ENCODE measurements at regions not wholly inside any gene's neighbourhood (a gene's known extent, or its start where the extent isn't known, plus 50 kb on each side); places are given as distances from the start of the nearest gene placed in this dataset.

GRCh38 chr7:35386816-35387706 lies 133.2 kb upstream of the TBX20 start:
- DNase-seq: no peak

DNA sequence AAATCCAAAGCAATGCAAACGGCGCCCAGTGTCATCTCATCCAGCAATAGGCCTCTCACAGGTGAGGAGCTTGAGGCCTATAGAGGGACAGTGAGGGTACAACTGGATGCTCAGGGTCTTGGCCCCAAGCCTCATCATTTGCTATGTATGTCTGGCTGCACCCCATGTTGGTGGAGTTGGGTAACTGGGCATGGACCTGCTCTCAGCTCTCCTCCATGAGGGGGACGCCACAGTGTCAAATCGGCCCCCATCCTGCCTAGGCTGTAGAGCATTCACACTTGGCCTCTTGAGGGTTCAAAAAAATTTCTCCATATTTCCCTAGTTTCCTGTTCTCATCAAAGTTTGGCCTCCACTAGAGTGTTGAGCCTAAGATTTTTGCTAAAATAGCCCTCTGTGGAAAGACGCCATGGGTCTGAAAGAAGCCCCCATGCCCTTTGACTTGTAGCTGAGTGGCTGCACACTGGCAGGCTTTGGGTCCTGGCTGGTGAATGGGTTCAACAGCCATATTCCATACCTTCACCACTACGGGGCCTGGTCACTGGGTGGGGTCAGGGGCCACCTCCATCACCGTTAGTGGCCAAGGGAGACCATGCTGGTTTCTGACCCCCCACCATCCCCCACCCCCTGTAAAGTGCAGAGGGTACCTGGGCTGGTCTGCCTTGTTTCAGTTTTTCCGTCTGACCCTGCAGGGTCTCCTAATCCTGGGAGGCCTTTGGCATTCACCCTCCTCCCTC lies 132.3 kb upstream of the TBX20 start:
- no peak for DNase-seq

DNA sequence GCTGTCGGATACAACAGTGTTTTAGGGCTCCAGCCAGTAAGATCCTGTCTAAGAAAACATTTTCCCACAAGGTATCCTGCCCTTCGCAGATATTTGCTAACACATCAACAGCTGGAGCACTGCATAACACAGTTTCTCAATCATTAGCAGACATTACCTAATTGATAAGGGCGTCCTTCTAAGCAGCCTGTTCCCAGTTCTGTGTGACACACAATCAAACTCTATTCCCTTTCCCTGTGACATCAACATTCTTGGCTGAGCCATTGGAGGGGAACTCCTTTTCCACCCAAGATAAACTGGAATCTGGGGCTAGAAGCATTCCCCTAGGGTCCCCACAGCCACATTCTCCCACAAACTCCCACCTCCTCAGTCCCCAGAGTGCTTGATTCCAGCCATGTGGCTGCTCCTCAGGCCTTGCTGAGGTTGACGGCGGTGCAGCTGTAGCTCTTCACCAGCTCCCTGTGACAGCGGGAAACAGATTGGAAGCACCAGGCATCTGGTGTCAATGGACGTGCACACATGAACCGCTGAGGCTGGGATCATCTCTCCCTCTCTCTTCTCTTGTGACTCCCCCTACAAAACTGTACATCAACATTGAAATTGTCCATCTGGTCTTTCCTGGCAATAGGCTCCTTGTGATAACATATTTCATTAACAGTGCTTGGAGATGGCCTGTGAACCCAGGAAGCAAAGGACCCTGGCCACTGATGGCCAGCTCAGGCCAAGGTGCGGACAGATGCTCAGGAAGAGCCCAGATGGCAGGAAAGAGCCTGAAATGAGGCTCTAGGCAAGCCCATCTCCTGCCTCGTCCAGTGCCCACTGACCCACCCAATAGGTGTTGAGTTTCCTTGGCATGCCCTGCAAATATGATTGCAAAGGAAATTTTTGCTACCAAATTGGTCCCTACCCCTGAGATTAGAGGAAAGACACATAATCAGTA lies 131.1 kb upstream of the TBX20 start:
- no peak for DNase-seq

- DNase-seq: no peak
These were observed 126.9 kb upstream of the TBX20 start for GRCh38 chr7:35380739-35381224.

- DNase-seq: peak; percentile 4
These were observed 125.6 kb upstream of the TBX20 start for GRCh38 chr7:35379481-35379880.

GRCh38 chr7:35375516-35375915 lies 121.6 kb upstream of the TBX20 start:
- DNase-seq: no peak

GRCh38 chr7:35374858-35375257 lies 121.0 kb upstream of the TBX20 start:
- DNase-seq: no peak

GRCh38 chr7:35371221-35371620 lies 117.3 kb upstream of the TBX20 start:
- no peak for DNase-seq

DNA sequence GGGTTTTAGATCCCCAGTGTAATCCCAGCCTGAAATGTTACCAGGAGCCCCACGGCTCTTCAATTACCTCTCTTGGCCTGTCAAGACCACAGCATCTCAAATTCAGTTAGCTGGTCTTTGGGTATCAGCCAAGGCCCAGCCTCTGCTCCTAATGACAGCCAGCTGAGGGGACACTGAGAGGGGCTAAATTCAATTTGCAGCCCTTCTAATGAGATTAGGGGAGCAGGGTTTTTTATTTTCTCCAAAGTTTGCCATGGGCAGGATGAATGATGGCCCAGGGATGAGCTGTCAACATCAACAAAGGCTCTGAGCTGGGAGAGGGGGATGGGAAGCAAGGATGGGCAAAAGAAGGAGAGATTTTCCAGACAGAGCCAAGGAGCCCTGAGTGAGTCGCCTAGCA lies 116.8 kb upstream of the TBX20 start:
- no peak for DNase-seq

GRCh38 chr7:35366167-35367155 lies 112.6 kb upstream of the TBX20 start:
- no peak for DNase-seq

GRCh38 chr7:35365523-35365922 lies 111.6 kb upstream of the TBX20 start:
- DNase-seq: no peak

- no peak for DNase-seq
These were observed 108.4 kb upstream of the TBX20 start for GRCh38 chr7:35362341-35362740.

DNA sequence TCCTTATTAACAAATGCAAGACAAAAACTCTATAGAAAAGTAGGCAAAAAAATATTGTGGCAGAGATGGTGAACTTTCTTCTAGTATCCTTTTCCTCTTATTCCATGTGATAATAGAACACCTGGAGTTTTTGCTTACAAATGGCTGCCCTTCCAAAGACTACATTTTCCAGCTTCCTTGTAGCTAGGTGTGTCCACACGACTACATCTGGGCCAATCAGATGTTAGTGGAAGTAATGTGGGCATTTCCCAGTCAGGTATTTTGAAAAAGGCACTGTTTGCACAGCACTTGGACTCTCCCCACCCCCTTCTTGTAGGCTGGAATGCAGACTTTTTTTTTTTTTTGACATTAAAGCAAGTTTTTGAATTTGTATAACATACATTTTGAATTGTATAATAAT lies 105.5 kb upstream of the TBX20 start:
- DNase-seq: no peak

DNA sequence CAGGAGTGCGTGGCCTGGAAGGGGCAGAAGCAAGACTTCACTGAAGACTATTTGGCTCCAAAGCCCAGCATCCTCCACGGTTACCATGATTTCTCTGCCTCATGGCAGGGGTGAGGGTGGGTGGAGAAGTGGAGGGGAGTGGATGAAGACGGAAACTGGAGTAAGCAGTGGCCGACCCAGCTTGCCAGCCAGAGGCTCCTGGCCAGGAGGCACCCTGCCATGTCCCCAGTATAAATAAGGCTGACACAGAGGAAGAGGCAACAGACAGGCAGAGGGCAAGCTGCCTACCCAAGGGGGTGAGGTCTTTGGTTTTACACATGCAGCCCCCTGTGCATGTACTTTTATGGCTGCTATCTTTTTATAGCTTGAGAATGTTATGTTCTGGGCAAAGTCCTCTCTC lies 102.6 kb upstream of the TBX20 start:
- DNase-seq: no peak

DNA sequence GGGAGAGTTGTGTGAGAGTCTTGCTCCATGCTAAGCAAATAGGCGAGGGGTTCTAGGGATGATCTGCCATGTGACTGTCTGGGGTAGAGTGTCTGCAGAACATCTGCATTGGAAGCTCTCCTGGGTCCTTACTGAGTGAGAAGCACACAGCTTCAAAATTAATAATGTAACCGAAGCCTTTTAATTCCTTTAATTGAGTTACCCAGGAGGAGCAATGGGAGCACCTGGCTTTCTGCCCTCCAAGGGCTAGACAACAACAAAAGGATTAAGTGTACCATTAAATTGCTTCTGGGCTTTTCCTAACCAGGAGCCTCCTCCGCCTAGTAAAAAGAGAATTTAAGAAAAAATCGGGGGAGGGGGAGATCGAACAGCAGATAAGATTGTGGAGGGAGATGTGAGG lies 102.0 kb upstream of the TBX20 start:
- DNase-seq: no peak

DNA sequence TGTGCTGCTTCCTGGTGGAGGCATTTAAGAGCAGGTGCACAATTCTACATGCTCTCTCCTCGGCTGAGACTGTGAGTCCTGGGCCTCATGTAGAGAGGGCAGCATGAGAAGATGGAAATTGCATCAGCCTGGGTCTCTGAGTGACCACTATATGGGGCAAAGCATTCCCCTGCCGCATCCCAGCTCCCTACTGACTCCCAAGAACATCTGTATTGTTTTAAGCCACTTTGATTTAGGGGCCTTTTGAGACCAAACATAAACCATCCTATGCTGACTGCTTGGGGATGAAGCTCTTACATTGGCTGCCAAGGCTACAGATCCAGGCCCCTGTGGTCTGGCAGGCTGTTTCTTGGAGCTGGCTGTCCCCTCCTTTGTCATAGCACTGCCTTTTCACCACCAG lies 101.3 kb upstream of the TBX20 start:
- DNase-seq: no peak

DNA sequence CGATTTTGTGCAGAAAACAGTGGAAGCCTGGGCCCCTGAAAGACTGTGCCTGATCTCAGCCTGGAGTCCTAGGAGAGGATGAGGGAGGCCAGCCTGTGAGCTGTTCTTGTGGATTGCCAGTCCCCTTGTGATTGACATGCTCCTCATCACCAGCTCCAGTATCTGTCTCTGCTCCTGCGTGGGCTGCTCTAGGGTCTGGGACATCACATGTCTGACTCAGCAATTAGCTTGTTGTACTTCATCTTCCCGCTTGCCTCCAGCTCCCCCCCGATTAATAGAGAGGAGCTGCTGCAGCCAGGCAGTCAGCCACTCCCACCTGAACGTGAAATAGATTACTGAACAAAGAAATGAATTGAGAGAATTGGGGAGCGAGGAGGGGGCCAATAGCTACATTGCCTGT lies 99.6 kb upstream of the TBX20 start:
- DNase-seq: no peak

DNA sequence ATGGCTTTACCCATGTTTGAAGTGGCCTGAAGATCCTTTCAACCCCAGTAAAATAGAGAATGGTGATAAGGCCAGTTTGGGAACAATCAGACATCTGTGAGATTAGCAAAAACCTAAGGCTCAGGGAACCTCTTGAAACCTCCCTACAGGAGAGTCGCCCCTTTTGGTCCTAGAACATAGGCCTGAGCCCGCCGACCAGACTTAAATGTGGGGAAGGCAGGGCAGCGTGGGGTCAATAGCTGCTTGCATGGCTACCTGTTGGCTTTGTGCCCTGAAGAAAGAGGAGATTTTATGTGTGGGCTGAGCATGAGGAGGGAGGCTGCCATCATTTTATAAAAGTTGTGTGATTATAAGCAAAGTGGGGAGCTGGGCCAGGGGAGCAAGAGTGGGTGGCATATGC lies 97.6 kb upstream of the TBX20 start:
- no peak for DNase-seq

- DNase-seq: no peak
These were observed 94.9 kb upstream of the TBX20 start for GRCh38 chr7:35348611-35349400.

GRCh38 chr7:35342786-35343185 lies 88.9 kb upstream of the TBX20 start:
- DNase-seq: no peak

All from muscle of arm (tissue), 1 donor.